ENCODE measurements at regions not wholly inside any gene's neighbourhood (a gene's known extent, or its start where the extent isn't known, plus 50 kb on each side); places are given as distances from the start of the nearest gene placed in this dataset.
"Not testable (repeated sequence)": the region's sequence is repeated elsewhere in the genome, so short reads cannot be mapped to it uniquely, and the experiment has no call there.

DNA sequence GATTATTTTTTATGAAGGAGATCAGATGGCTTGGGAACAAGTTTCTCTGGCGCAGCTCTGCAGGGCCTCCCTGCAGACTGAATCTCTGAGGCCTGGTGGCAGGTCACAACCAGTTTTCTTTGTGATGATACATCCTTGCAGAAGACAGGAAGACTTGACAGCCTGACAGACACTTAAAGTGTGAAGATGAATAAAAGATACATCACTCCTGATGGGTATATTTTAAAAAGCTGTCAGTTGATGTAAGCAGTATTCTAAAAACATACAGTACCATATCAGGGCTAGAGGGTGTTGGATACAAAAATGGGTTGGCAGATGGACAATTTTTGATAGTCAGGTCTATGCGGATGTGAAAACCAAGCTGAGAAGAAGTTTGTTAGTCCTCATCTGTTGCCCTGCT, 239.5 kb downstream of the LHFPL1 start:
- 69 to 89% (median 82%) methylated on average over 2 of the region's 2 CpGs for WGBS, 4 donors
- no peak overlapping the region for H3K27ac ChIP-seq
- TF ChIP-seq, protein P1, sequence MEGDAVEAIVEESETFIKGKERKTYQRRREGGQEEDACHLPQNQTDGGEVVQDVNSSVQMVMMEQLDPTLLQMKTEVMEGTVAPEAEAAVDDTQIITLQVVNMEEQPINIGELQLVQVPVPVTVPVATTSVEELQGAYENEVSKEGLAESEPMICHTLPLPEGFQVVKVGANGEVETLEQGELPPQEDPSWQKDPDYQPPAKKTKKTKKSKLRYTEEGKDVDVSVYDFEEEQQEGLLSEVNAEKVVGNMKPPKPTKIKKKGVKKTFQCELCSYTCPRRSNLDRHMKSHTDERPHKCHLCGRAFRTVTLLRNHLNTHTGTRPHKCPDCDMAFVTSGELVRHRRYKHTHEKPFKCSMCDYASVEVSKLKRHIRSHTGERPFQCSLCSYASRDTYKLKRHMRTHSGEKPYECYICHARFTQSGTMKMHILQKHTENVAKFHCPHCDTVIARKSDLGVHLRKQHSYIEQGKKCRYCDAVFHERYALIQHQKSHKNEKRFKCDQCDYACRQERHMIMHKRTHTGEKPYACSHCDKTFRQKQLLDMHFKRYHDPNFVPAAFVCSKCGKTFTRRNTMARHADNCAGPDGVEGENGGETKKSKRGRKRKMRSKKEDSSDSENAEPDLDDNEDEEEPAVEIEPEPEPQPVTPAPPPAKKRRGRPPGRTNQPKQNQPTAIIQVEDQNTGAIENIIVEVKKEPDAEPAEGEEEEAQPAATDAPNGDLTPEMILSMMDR (IDR thresholded peaks at IDR 0.05): no peak
- TF ChIP-seq POLR2A (IDR thresholded peaks at IDR 0.05): no peak
- H3K9me3 ChIP-seq: no peaks in the 10 kb centered on the region
- no peaks in the 10 kb centered on the region for H3K4me1 ChIP-seq
- no peaks in the 10 kb centered on the region for H3K36me3 ChIP-seq
- intact Hi-C loops (cut with DNase I): no loop called here
- no peaks in the 10 kb centered on the region for H3K27me3 ChIP-seq
- no peak for DNase-seq
- H3K4me3 ChIP-seq: no peak overlapping the region
- ATAC-seq: no peak

GRCh38 chrX:112424166-112424565, 255.6 kb downstream of the LHFPL1 start:
- WGBS, 4 donors: 89 to 100% (median 95%) methylated on average over 1 of the region's 1 CpG
- Histone ChIP-seq H3K4me3 (no peak overlapping the region), H3K9me3 (no peaks in the 10 kb centered on the region), H3K4me1 (no peaks in the 10 kb centered on the region), H3K27ac (no peak overlapping the region), H3K36me3 (no peaks in the 10 kb centered on the region), H3K27me3 (peaks cover 0 to 9% (median 0%) of the 10 kb centered on the region in 9 donors)
- TF ChIP-seq, protein P1 (IDR thresholded peaks at IDR 0.05): no peak
- TF ChIP-seq POLR2A (IDR thresholded peaks at IDR 0.05): no peak
- no peak for ATAC-seq
- no peak for DNase-seq
- intact Hi-C loops (cut with DNase I): no loop called here

DNA sequence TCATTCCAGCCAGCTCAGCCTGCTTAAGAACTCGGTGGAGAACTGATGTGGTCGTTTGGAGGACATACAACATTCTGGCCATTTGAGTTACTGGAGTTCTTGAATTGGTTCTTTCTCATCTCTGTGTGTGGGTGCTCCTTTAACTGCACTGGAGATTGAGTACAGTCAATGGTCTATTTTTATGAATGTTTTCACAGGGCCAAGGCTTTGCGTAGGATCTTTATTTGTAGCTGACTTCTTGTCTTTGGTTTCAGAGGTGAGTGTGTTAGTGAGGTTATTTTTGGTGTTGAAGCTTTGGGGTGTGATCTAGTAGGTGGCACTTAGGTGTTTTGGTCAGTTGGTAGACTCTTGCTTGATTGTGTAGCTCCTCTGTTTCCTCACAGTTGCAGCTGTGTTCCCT, 288.4 kb downstream of the LHFPL1 start:
- DNase-seq: no peak
- Histone ChIP-seq H3K4me1 (no peaks in the 10 kb centered on the region), H3K4me3 (no peak overlapping the region), H3K9me3 (no peaks in the 10 kb centered on the region), H3K36me3 (no peaks in the 10 kb centered on the region), H3K27ac (no peak overlapping the region), H3K27me3 (peaks cover 0 to 9% (median 0%) of the 10 kb centered on the region in 9 donors)
- no peak for ATAC-seq
- TF ChIP-seq, protein P1 (IDR thresholded peaks at IDR 0.05): no peak
- no peak for TF ChIP-seq POLR2A (IDR thresholded peaks at IDR 0.05)
- 40 to 69% (median 61%) methylated on average over 3 of the region's 3 CpGs for WGBS, 4 donors
- intact Hi-C loops (cut with DNase I): no loop called here

DNA sequence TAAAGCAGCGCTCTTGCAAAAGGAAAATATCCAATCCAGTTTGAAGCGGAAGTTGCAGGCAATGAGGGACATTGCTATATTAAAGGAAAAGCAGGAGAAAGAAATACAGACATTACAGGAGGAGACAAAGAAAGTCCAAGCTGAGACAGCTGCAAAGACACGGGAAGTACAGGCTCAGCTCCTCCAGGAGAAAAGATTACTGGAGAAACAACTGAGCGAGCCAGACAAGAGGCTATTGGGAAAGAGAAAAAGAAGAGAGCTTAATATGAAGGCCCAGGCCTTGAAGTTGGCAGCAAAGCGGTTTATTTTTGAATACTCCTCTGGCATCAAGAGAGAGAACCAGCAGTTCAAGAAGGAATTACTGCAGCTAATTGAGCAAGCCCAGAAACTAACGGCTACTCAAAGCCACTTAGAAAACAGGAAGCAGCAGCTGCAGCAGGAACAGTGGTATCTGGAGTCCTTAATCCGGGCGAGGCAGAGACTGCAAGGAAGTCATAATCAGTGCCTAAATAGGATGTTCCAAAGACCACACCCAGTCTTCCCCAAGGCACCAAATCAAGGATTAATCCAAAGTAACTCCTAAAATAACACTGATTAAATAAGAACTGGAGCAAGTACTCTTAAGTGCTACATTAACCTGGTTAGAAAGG, 298.0 kb downstream of the LHFPL1 start:
- H3K27me3 ChIP-seq; intact Hi-C loops (cut with DNase I); H3K27ac ChIP-seq; H3K4me1 ChIP-seq; H3K9me3 ChIP-seq; H3K4me3 ChIP-seq; H3K36me3 ChIP-seq: not testable (repeated sequence)
- peak in 1 of 5 donors; percentile 25 for DNase-seq
- peak in 3 of 4 donors; percentile 42 to 74 (median 68) for ATAC-seq
- 38 to 50% (median 46%) methylated on average over 8 of the region's 8 CpGs for WGBS, 4 donors
